WTC11 (cell line): ENCODE measurements at regions not wholly inside any gene's neighbourhood (a gene's known extent, or its start where the extent isn't known, plus 50 kb on each side); places are given as distances from the start of the nearest gene placed in this dataset.
"Not testable (repeated sequence)": the region's sequence is repeated elsewhere in the genome, so short reads cannot be mapped to it uniquely, and the experiment has no call there.

ENCODE experiments used
- E2F5 ChIP-seq: sonication (generic); formaldehyde crosslinking; IDR thresholded peaks from 2 replicates; pipeline ENCODE4 v1.8.1; 2022; ENCODE audit warnings: mild to moderate bottlenecking, moderate library complexity, missing genetic modification reagents
- JUN ChIP-seq: sonication (generic); formaldehyde crosslinking; IDR thresholded peaks from 2 replicates; pipeline ENCODE4 v1.8.0; 2023; ENCODE audit warnings: mild to moderate bottlenecking, missing genetic modification reagents

- TF ChIP-seq JUN, E2F5 (CRISPR knock-in tag): not testable (repeated sequence)
These were observed 313.5 kb upstream of the HTR2C start for GRCh38 chrX:114270371-114270770.
